Activated CD4-positive, alpha-beta T cell treated with anti-CD3 and anti-CD28 coated beads, Interleukin-2, Interleukin-4, amounts not matched to agents 100 ng/mL and 50 ng/mL, durations not matched to agents 16 hours and 8 hours (primary cell): ENCODE measurements at regions not wholly inside any gene's neighbourhood (a gene's known extent, or its start where the extent isn't known, plus 50 kb on each side); places are given as distances from the start of the nearest gene placed in this dataset.
"Not testable (repeated sequence)": the region's sequence is repeated elsewhere in the genome, so short reads cannot be mapped to it uniquely, and the experiment has no call there.

Source experiments
- DNase-seq: peaks from one replicate; pipeline ENCODE4 v3.0.0-alpha.2; 2020; ENCODE audit warnings: low spot score

GRCh38 chr17:45646288-45646988 lies 137.7 kb upstream of the CRHR1 start:
- DNase-seq, result no peak

GRCh38 chr17:45648642-45649041 lies 135.5 kb upstream of the CRHR1 start:
- DNase-seq, result no peak

- no peak for DNase-seq
Observed at GRCh38 chr17:45649796-45650195, 134.3 kb upstream of the CRHR1 start.

GRCh38 chr17:45650561-45650960 lies 133.6 kb upstream of the CRHR1 start:
- DNase-seq, result no peak

GRCh38 chr17:45651145-45651709 lies 132.9 kb upstream of the CRHR1 start:
- DNase-seq, result no peak

GRCh38 chr17:45653616-45654015 lies 130.5 kb upstream of the CRHR1 start:
- no peak for DNase-seq

- no peak for DNase-seq
Observed at GRCh38 chr17:45656527-45657181, 127.5 kb upstream of the CRHR1 start.

- DNase-seq, result no peak
Observed at GRCh38 chr17:45660474-45660873, 123.6 kb upstream of the CRHR1 start.

GRCh38 chr17:45662432-45662831 lies 121.7 kb upstream of the CRHR1 start:
- no peak for DNase-seq

GRCh38 chr17:45663772-45664171 lies 120.3 kb upstream of the CRHR1 start:
- DNase-seq, result no peak

- DNase-seq, result no peak
Observed at GRCh38 chr17:45664921-45665320, 119.2 kb upstream of the CRHR1 start.

GRCh38 chr17:45666046-45666600 lies 118.0 kb upstream of the CRHR1 start:
- no peak for DNase-seq

- DNase-seq, result no peak
Observed at GRCh38 chr17:45666641-45667040, 117.5 kb upstream of the CRHR1 start.

- DNase-seq, result no peak
Observed at GRCh38 chr17:45667591-45668171, 116.4 kb upstream of the CRHR1 start.

GRCh38 chr17:45668316-45668715 lies 115.8 kb upstream of the CRHR1 start:
- no peak for DNase-seq

GRCh38 chr17:45672301-45672700 lies 111.8 kb upstream of the CRHR1 start:
- DNase-seq, result no peak

GRCh38 chr17:45672792-45673191 lies 111.3 kb upstream of the CRHR1 start:
- DNase-seq, result no peak

GRCh38 chr17:45673759-45674158 lies 110.4 kb upstream of the CRHR1 start:
- DNase-seq, result not testable (repeated sequence)

GRCh38 chr17:45675012-45675411 lies 109.1 kb upstream of the CRHR1 start:
- no peak for DNase-seq

GRCh38 chr17:45675892-45676291 lies 108.2 kb upstream of the CRHR1 start:
- no peak for DNase-seq

- no peak for DNase-seq
Observed at GRCh38 chr17:45676695-45677094, 107.4 kb upstream of the CRHR1 start.

- no peak for DNase-seq
Observed at GRCh38 chr17:45677770-45678169, 106.3 kb upstream of the CRHR1 start.

GRCh38 chr17:45679426-45679825 lies 104.7 kb upstream of the CRHR1 start:
- DNase-seq, result no peak
